Breast epithelium (tissue), 3 donors: ENCODE measurements at regions not wholly inside any gene's neighbourhood (a gene's known extent, or its start where the extent isn't known, plus 50 kb on each side); places are given as distances from the start of the nearest gene placed in this dataset.

ENCODE experiments used
- CTCF ChIP-seq, 3 donors: fragments of 450-650 bp; IDR thresholded peaks; one replicate each; pipeline ENCODE4 v1.5.1; 2016 to 2017; ENCODE audit warnings: antibody characterized with exemption in 3 of 3, mild to moderate bottlenecking in 3 of 3, moderate library complexity in 3 of 3
- POLR2A ChIP-seq: fragments of 450-650 bp; IDR thresholded peaks from one replicate; pipeline ENCODE4 v1.6.1; 2016; ENCODE audit warnings: antibody characterized with exemption, mild to moderate bottlenecking, moderate library complexity

- TF ChIP-seq POLR2A (no peak), CTCF (IDR thresholded peaks at IDR 0.05) (no peak)
Observed at GRCh38 chr5:15236911-15237508, 263.0 kb upstream of the FBXL7 start.
